ENCODE measurements at regions not wholly inside any gene's neighbourhood (a gene's known extent, or its start where the extent isn't known, plus 50 kb on each side); places are given as distances from the start of the nearest gene placed in this dataset.

DNA sequence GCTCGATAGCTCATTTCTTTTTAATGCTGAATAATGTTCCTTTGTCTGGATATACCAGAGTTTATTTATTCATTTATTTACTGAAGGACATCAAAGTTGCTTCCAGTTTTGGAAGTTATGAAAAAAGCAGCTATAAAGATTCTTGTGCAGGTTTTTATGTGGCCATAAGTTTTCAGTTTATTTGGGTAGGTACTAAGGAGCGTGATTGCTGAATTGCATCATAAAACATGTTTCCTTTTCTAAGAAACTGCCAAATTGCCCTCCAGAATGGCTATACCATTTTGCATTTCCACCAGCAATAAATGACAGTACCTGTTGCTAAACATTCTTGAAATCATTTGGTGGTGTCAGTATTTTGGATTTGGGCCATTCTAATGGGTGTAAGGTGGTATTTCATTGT is 1067.7 kb upstream of the SPRY2 start:
- Mint-ChIP-seq H3K9me3 (ENCODE audit: insufficient read depth) (peaks cover 2% of the 10 kb centered on the region), H3K27me3 (no peaks in the 10 kb centered on the region), H3K4me3 (no peak overlapping the region), H3K27ac (no peak overlapping the region), H3K4me1 (no peaks in the 10 kb centered on the region)
- intact Hi-C loops (cut with micrococcal nuclease): no loop called here
- TF ChIP-seq, protein P1, sequence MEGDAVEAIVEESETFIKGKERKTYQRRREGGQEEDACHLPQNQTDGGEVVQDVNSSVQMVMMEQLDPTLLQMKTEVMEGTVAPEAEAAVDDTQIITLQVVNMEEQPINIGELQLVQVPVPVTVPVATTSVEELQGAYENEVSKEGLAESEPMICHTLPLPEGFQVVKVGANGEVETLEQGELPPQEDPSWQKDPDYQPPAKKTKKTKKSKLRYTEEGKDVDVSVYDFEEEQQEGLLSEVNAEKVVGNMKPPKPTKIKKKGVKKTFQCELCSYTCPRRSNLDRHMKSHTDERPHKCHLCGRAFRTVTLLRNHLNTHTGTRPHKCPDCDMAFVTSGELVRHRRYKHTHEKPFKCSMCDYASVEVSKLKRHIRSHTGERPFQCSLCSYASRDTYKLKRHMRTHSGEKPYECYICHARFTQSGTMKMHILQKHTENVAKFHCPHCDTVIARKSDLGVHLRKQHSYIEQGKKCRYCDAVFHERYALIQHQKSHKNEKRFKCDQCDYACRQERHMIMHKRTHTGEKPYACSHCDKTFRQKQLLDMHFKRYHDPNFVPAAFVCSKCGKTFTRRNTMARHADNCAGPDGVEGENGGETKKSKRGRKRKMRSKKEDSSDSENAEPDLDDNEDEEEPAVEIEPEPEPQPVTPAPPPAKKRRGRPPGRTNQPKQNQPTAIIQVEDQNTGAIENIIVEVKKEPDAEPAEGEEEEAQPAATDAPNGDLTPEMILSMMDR (IDR thresholded peaks at IDR 0.05): no peak
- TF ChIP-seq EZH2 (IDR thresholded peaks at IDR 0.05; ENCODE audit: borderline replicate concordance, insufficient read depth, low read depth, low read length, poor library complexity, severe bottlenecking): no peak
- Histone ChIP-seq H3K9ac (ENCODE audit: low read length) (no peak overlapping the region), H3K4me1 (ENCODE audit: control insufficient read depth in 2 of 2, insufficient read depth in 2 of 2, low read length in 2 of 2) (no peaks in the 10 kb centered on the region), H2AFZ (ENCODE audit: insufficient read depth, low read depth, low read length, poor library complexity, severe bottlenecking) (no peak overlapping the region), H3K27me3 (replicated peaks in 1 of 4; ENCODE audit: control extremely low read depth in 1 of 4, control insufficient read depth in 3 of 4, insufficient read depth in 4 of 4, low read length in 3 of 4) (no peaks in the 10 kb centered on the region), H3K9me3 (ENCODE audit: control extremely low read depth in 1 of 3, control insufficient read depth in 2 of 3, insufficient read depth in 1 of 3, low read length in 2 of 3) (no peaks in the 10 kb centered on the region), H4K20me1 (ENCODE audit: control insufficient read depth, insufficient read depth, low read length, poor library complexity, severe bottlenecking) (no peaks in the 10 kb centered on the region), H3K79me2 (ENCODE audit: control insufficient read depth, insufficient read depth, low read length) (no peaks in the 10 kb centered on the region), H3K36me3 (replicated peaks in 1 of 2; ENCODE audit: control extremely low read depth in 1 of 2, control insufficient read depth in 1 of 2, extremely low read depth in 1 of 2, insufficient read depth in 2 of 2, low read length in 1 of 2) (no peaks in the 10 kb centered on the region), H3K4me3 (ENCODE audit: control extremely low read depth in 1 of 5, extremely low read depth in 1 of 5, insufficient read depth in 1 of 5, low read depth in 2 of 5, low read length in 4 of 5) (no peak overlapping the region), H3K4me2 (replicated peaks; ENCODE audit: low read depth, low read length, poor library complexity, severe bottlenecking) (no peak overlapping the region), H3K27ac (ENCODE audit: low read length in 2 of 2) (no peak overlapping the region)
- ChIA-PET CTCF (no interaction called here), POLR2A (no interaction called here)
- no peak for ATAC-seq (ENCODE audit: low read depth)
- no peak for DNase-seq
- WGBS (ENCODE audit: insufficient coverage): no CpG with 5 or more reads among the region's 2 CpGs

DNA sequence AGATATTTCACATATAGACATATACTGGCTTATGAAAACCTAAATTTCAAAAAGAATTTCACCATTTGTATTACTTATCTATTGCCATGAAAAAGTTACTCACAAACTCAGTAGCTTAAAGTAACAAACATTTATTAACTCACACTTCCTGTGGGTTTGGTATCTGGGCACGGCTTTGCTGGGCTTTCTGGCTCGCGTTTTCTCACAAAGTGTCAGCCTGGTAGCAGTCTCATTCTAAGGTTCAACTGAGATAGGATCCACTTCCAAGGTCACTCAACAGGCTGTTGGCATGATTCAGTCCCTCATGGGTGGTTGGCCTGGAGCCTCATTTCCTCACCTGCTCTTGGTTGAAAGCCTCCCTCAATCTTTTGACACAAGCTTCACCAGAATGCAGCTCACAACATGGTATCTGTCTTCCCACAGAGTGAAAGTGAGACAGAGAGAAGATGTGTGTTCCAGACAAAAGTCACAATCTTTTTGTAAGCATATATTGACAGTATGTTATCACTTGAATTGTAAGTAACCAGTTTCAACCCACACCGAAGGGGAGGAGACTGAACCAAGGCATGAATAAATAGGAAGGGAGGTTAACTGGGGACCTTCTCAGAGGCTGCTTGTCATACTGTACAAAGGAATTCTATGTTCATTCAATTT is 1065.8 kb upstream of the SPRY2 start:
- no peak overlapping the region for H3K4me3 ChIP-seq (ENCODE audit: control extremely low read depth in 1 of 5, extremely low read depth in 1 of 5, insufficient read depth in 1 of 5, low read depth in 2 of 5, low read length in 4 of 5)
- intact Hi-C loops (cut with micrococcal nuclease): no loop called here
- no peak overlapping the region for H3K9ac ChIP-seq (ENCODE audit: low read length)
- no peaks in the 10 kb centered on the region for H3K4me1 ChIP-seq (ENCODE audit: control insufficient read depth in 2 of 2, insufficient read depth in 2 of 2, low read length in 2 of 2)
- ATAC-seq (ENCODE audit: low read depth) (no peak), DNase-seq (no peak)
- H3K27me3 Mint-ChIP-seq: no peaks in the 10 kb centered on the region
- H2AFZ ChIP-seq (ENCODE audit: insufficient read depth, low read depth, low read length, poor library complexity, severe bottlenecking): no peak overlapping the region
- ChIA-PET CTCF (no interaction called here), POLR2A (no interaction called here)
- no peaks in the 10 kb centered on the region for H4K20me1 ChIP-seq (ENCODE audit: control insufficient read depth, insufficient read depth, low read length, poor library complexity, severe bottlenecking)
- H3K27ac ChIP-seq (ENCODE audit: low read length in 2 of 2): no peak overlapping the region
- H3K4me2 ChIP-seq (replicated peaks; ENCODE audit: low read depth, low read length, poor library complexity, severe bottlenecking): no peak overlapping the region
- H3K27ac Mint-ChIP-seq: no peak overlapping the region
- H3K79me2 ChIP-seq (ENCODE audit: control insufficient read depth, insufficient read depth, low read length): no peaks in the 10 kb centered on the region
- no peak overlapping the region for H3K4me3 Mint-ChIP-seq
- H3K27me3 ChIP-seq (replicated peaks in 1 of 4; ENCODE audit: control extremely low read depth in 1 of 4, control insufficient read depth in 3 of 4, insufficient read depth in 4 of 4, low read length in 3 of 4): no peaks in the 10 kb centered on the region
- no peaks in the 10 kb centered on the region for H3K4me1 Mint-ChIP-seq
- WGBS (ENCODE audit: insufficient coverage): 88% methylated on average over 3 of the region's 4 CpGs
- H3K36me3 ChIP-seq (replicated peaks in 1 of 2; ENCODE audit: control extremely low read depth in 1 of 2, control insufficient read depth in 1 of 2, extremely low read depth in 1 of 2, insufficient read depth in 2 of 2, low read length in 1 of 2): no peaks in the 10 kb centered on the region
- peaks cover under 1% of the 10 kb centered on the region for H3K9me3 Mint-ChIP-seq (ENCODE audit: insufficient read depth)
- TF ChIP-seq, protein P1 (IDR thresholded peaks at IDR 0.05): no peak
- no peak for TF ChIP-seq EZH2 (IDR thresholded peaks at IDR 0.05; ENCODE audit: borderline replicate concordance, insufficient read depth, low read depth, low read length, poor library complexity, severe bottlenecking)
- no peaks in the 10 kb centered on the region for H3K9me3 ChIP-seq (ENCODE audit: control extremely low read depth in 1 of 3, control insufficient read depth in 2 of 3, insufficient read depth in 1 of 3, low read length in 2 of 3)
